Stimulated activated naive CD8-positive, alpha-beta T cell treated with anti-CD3 and anti-CD28 coated beads, Interleukin-15, Interleukin-2, amounts not matched to agents 100 ng/mL and 50 ng/mL, for 24 hours (primary cell): ENCODE measurements at regions not wholly inside any gene's neighbourhood (a gene's known extent, or its start where the extent isn't known, plus 50 kb on each side); places are given as distances from the start of the nearest gene placed in this dataset.

ENCODE experiments used
- H3K27ac Mint-ChIP-seq: one replicate; pipeline ENCODE4 v1.8.0; 2021; ENCODE audit warnings: mild to moderate bottlenecking, mixed read lengths
- H3K27me3 Mint-ChIP-seq: one replicate; pipeline ENCODE4 v1.8.0; 2021; ENCODE audit warnings: mixed read lengths
- H3K36me3 Mint-ChIP-seq: one replicate; pipeline ENCODE4 v1.8.0; 2021; ENCODE audit warnings: low read depth, mixed read lengths
- H3K4me1 Mint-ChIP-seq: one replicate; pipeline ENCODE4 v1.8.0; 2021; ENCODE audit warnings: low read depth, mixed read lengths
- H3K4me3 Mint-ChIP-seq: one replicate; pipeline ENCODE4 v1.8.0; 2021; ENCODE audit warnings: mild to moderate bottlenecking, mixed read lengths
- H3K9me3 Mint-ChIP-seq: one replicate; pipeline ENCODE4 v1.8.0; 2021; ENCODE audit warnings: mixed read lengths

DNA sequence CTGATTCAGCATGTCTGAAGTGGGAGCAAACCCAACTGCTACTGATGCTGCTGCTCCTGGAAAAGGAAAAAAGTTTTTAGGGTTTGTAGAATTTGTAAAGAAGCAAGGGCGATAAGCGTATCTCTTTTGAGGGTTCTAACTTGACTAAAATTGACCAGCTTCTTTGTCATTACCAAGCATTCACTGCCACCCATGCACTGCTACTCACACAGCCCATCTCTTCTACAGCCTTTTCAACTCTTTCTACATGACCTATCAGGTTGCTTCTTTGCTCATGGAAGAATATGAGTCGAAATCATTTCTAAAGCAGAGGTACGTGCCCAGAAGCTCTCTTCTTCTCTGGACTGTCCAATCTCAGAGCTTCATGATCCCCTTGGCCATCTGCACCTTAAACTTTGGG lies 570.9 kb downstream of the EPHA7 start:
- Mint-ChIP-seq H3K36me3 (no peaks in the 10 kb centered on the region), H3K27ac (no peak overlapping the region), H3K4me1 (no peaks in the 10 kb centered on the region), H3K4me3 (no peak overlapping the region), H3K27me3 (no peaks in the 10 kb centered on the region), H3K9me3 (peaks cover 4% of the 10 kb centered on the region)

DNA sequence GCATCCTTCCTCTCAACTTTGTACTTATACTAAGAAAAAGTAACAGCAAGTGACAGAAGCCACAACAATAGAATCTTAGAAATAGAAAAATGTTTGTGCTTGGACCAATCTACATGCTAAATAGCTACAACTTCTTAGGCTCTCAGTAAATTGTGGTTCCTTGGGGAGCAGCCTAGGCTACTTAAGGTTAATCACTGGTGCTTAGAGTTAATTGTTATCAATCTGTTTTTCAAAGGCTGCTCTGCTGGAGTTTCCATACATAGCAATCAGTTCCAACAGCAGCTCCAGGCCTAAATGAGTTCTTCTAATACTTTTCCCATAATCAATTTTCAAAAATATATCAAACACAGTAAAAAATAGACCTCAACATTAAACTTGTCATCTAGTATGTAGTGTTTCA lies 571.4 kb downstream of the EPHA7 start:
- H3K27ac Mint-ChIP-seq, result no peak overlapping the region
- no peaks in the 10 kb centered on the region for H3K36me3 Mint-ChIP-seq
- H3K4me1 Mint-ChIP-seq, result no peaks in the 10 kb centered on the region
- H3K4me3 Mint-ChIP-seq, result no peak overlapping the region
- peaks cover 4% of the 10 kb centered on the region for H3K9me3 Mint-ChIP-seq
- H3K27me3 Mint-ChIP-seq, result no peaks in the 10 kb centered on the region

GRCh38 chr6:92840246-92840930 lies 579.0 kb downstream of the EPHA7 start:
- Mint-ChIP-seq H3K9me3 (peaks cover 11% of the 10 kb centered on the region), H3K27ac (no peak overlapping the region), H3K4me3 (no peak overlapping the region), H3K27me3 (no peaks in the 10 kb centered on the region), H3K36me3 (no peaks in the 10 kb centered on the region), H3K4me1 (no peaks in the 10 kb centered on the region)

DNA sequence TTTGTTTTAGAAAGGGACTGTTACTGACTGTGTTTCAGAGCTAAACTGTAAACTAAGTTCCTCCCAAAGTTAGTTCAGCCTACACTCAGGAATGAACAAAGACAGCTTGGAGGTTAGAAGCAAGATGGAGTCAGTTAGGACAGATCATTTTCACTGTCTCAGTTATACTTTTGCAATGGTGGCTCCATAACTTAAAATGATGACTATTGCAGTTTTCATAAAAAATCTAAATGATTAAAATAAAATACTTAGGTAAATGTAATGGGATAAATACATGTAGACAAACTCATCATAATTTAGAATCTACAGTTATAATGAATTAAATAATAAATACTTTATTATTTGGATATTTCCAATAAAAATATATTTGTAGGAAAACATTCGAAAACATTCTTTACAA lies 590.6 kb downstream of the EPHA7 start:
- Mint-ChIP-seq H3K36me3 (no peaks in the 10 kb centered on the region), H3K27ac (no peak overlapping the region), H3K4me1 (no peaks in the 10 kb centered on the region), H3K9me3 (no peaks in the 10 kb centered on the region), H3K27me3 (no peaks in the 10 kb centered on the region), H3K4me3 (no peak overlapping the region)

- H3K4me3 Mint-ChIP-seq, result no peak overlapping the region
- no peaks in the 10 kb centered on the region for H3K36me3 Mint-ChIP-seq
- H3K9me3 Mint-ChIP-seq, result no peaks in the 10 kb centered on the region
- H3K27ac Mint-ChIP-seq, result no peak overlapping the region
- no peaks in the 10 kb centered on the region for H3K27me3 Mint-ChIP-seq
- H3K4me1 Mint-ChIP-seq, result no peaks in the 10 kb centered on the region
Observed at GRCh38 chr6:92827104-92827503, 592.3 kb downstream of the EPHA7 start.

DNA sequence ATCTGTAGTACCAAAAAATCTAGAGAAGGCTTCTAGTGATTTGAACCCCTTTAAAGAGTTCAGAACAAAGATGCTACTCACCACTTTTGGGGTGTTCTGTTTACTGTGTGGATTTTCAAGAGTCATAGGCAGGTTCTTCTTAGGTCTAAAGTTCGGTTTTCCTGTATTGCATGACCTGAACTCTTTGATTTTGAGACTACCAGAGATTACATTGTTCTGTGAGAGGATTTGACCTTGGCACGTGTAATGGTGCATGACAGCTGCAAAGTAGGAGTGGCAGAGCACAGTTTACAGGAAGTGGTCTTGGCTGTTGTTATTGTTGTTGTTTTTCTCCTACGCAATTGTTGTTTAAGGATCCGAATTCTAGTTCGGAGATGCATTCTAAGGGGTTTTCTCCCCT lies 592.7 kb downstream of the EPHA7 start:
- Mint-ChIP-seq H3K4me1 (no peaks in the 10 kb centered on the region), H3K27ac (no peak overlapping the region), H3K9me3 (no peaks in the 10 kb centered on the region), H3K36me3 (no peaks in the 10 kb centered on the region), H3K27me3 (no peaks in the 10 kb centered on the region), H3K4me3 (no peak overlapping the region)

DNA sequence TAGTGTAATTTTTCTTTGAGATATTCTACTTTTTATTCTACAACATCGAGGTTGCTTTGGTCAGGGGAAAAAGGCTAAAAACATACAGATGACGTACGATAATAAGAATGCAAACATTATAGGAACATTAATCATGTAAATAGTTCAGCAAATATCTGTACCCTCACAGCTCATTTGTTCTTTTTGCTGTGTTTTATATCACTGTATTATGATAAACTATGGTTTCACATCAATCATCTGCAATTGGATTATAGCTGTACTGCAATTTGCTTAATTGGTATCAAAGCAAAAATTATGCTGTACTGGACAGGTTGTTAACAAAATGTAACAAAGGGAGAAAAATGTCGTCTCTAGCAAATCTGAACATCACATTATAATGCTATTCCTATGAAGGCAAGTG lies 597.1 kb downstream of the EPHA7 start:
- Mint-ChIP-seq H3K4me3 (no peak overlapping the region), H3K9me3 (peaks cover 9% of the 10 kb centered on the region), H3K4me1 (no peaks in the 10 kb centered on the region), H3K36me3 (no peaks in the 10 kb centered on the region), H3K27me3 (no peaks in the 10 kb centered on the region), H3K27ac (no peak overlapping the region)

DNA sequence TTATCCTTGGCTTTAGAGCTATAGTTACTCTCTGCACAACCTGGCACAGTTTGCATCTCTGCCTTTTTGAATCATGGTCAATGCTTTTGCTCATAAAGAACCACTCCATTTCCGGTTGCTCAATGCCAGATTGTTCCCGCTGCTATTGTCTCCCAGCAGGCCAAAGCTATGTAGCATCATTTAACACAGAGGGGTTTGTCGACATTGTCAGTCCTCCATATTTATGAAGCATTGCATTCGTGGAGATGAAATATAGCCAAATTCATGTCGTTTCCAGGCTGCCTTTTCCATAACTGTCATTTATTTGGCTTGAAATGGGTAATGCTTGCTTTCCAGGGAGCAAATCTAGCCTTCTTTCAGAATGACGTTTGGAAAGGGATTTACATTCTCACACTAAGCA lies 598.8 kb downstream of the EPHA7 start:
- no peaks in the 10 kb centered on the region for H3K27me3 Mint-ChIP-seq
- H3K36me3 Mint-ChIP-seq, result no peaks in the 10 kb centered on the region
- no peak overlapping the region for H3K27ac Mint-ChIP-seq
- peaks cover 18% of the 10 kb centered on the region for H3K9me3 Mint-ChIP-seq
- no peaks in the 10 kb centered on the region for H3K4me1 Mint-ChIP-seq
- no peak overlapping the region for H3K4me3 Mint-ChIP-seq

GRCh38 chr6:92810913-92811312 lies 608.4 kb downstream of the EPHA7 start:
- Mint-ChIP-seq H3K27me3 (no peaks in the 10 kb centered on the region), H3K4me3 (no peak overlapping the region), H3K4me1 (no peaks in the 10 kb centered on the region), H3K27ac (no peak overlapping the region), H3K9me3 (peaks cover 2% of the 10 kb centered on the region), H3K36me3 (no peaks in the 10 kb centered on the region)

- H3K9me3 Mint-ChIP-seq, result no peaks in the 10 kb centered on the region
- no peak overlapping the region for H3K27ac Mint-ChIP-seq
- H3K4me1 Mint-ChIP-seq, result no peaks in the 10 kb centered on the region
Observed at GRCh38 chr6:92806254-92806653, 613.1 kb downstream of the EPHA7 start.

GRCh38 chr6:92791403-92791802 lies 628.0 kb downstream of the EPHA7 start:
- Mint-ChIP-seq H3K4me1 (no peaks in the 10 kb centered on the region), H3K27ac (no peak overlapping the region), H3K27me3 (no peaks in the 10 kb centered on the region), H3K36me3 (no peaks in the 10 kb centered on the region), H3K9me3 (peaks cover 6% of the 10 kb centered on the region), H3K4me3 (no peak overlapping the region)

More at GRCh38 chr6:92806254-92806653, 613.1 kb downstream of the EPHA7 start:
- no peaks in the 10 kb centered on the region for H3K27me3 Mint-ChIP-seq
- H3K36me3 Mint-ChIP-seq, result no peaks in the 10 kb centered on the region
- no peak overlapping the region for H3K4me3 Mint-ChIP-seq

- H3K36me3 Mint-ChIP-seq, result no peaks in the 10 kb centered on the region
- no peak overlapping the region for H3K4me3 Mint-ChIP-seq
- no peaks in the 10 kb centered on the region for H3K4me1 Mint-ChIP-seq
- H3K27ac Mint-ChIP-seq, result no peak overlapping the region
- no peaks in the 10 kb centered on the region for H3K27me3 Mint-ChIP-seq
- peaks cover 6% of the 10 kb centered on the region for H3K9me3 Mint-ChIP-seq
Observed at GRCh38 chr6:92790381-92790780, 629.0 kb downstream of the EPHA7 start.

- Mint-ChIP-seq H3K4me1 (no peaks in the 10 kb centered on the region), H3K4me3 (no peak overlapping the region), H3K9me3 (no peaks in the 10 kb centered on the region), H3K27me3 (no peaks in the 10 kb centered on the region), H3K36me3 (no peaks in the 10 kb centered on the region), H3K27ac (no peak overlapping the region)
Observed at GRCh38 chr6:92784235-92784634, 635.1 kb downstream of the EPHA7 start.

GRCh38 chr6:92779746-92780145 lies 639.6 kb downstream of the EPHA7 start:
- H3K36me3 Mint-ChIP-seq, result no peaks in the 10 kb centered on the region
- H3K4me1 Mint-ChIP-seq, result no peaks in the 10 kb centered on the region

DNA sequence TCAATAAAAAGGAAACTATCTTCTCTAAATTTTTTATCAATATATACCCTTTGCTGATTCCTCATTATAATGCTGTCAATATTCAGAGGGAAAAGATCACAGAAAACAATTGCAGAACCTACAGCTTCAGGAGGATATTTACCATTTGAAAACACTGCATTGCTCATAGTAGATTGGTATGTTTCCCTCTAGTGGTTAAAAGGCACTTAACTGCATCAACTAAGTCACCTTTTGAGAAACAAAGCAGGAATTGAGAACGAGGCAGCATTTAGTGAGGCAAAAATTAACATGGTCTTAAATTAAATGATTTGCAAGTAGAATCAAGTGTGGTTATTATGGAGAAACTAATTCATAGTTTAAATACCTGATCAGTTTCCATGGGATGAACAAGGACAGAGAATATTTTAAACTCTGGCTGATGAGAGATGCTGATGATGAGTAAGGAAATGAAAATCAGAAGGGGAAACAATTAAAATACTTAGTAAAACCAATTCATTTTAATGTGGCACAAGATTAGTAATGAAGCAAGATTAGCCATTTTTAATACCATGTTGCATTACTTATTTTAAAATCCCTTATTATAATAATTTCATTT lies 642.1 kb downstream of the EPHA7 start:
- no peaks in the 10 kb centered on the region for H3K27me3 Mint-ChIP-seq
- no peak overlapping the region for H3K4me3 Mint-ChIP-seq
- H3K9me3 Mint-ChIP-seq, result peaks cover 4% of the 10 kb centered on the region
- H3K27ac Mint-ChIP-seq, result no peak overlapping the region
- no peaks in the 10 kb centered on the region for H3K4me1 Mint-ChIP-seq
- no peaks in the 10 kb centered on the region for H3K36me3 Mint-ChIP-seq

More at GRCh38 chr6:92779746-92780145, 639.6 kb downstream of the EPHA7 start:
- H3K27me3 Mint-ChIP-seq, result no peaks in the 10 kb centered on the region
- peaks cover 4% of the 10 kb centered on the region for H3K9me3 Mint-ChIP-seq
- no peak overlapping the region for H3K27ac Mint-ChIP-seq
- no peak overlapping the region for H3K4me3 Mint-ChIP-seq

DNA sequence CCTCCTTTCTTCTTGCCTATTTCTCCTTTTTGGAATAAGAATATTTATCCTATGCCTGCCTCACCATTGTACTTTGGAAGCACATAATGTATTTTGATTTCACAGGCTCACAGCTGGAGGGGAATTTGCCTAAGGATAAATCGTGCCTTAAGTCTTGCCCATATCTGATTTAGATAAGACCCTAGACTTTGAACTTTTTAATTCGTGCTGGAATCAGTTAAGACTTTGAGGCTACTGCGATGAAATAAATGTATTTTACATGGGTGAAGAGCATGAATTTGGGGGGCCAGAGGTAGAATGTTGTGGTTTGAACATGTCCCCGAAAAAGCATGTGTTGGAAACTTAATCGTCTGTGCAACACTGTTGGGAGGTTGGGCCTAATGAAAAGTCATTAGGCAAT lies 648.8 kb downstream of the EPHA7 start:
- Mint-ChIP-seq H3K36me3 (no peaks in the 10 kb centered on the region), H3K9me3 (peaks cover 4% of the 10 kb centered on the region), H3K27ac (no peak overlapping the region), H3K4me1 (no peaks in the 10 kb centered on the region), H3K4me3 (no peak overlapping the region), H3K27me3 (no peaks in the 10 kb centered on the region)
